ENCODE measurements at regions not wholly inside any gene's neighbourhood (a gene's known extent, or its start where the extent isn't known, plus 50 kb on each side); places are given as distances from the start of the nearest gene placed in this dataset.

- POLR2A ChIA-PET = no interaction called here
- H3K9me3 ChIP-seq (ENCODE audit: control insufficient read depth, insufficient read depth, low read depth, low read length) = no peaks in the 10 kb centered on the region
- H3K27ac ChIP-seq (ENCODE audit: extremely low read depth, low read depth, low read length) = no peak overlapping the region
- no peak overlapping the region for H3K4me3 ChIP-seq (ENCODE audit: low read depth, low read length)
- TF ChIP-seq, protein P1, sequence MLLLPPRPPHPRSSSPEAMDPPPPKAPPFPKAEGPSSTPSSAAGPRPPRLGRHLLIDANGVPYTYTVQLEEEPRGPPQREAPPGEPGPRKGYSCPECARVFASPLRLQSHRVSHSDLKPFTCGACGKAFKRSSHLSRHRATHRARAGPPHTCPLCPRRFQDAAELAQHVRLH (tag by site-specific recombination; IDR thresholded peaks at IDR 0.05) = no peak
- TF ChIP-seq ZNF830 (tag by site-specific recombination; IDR thresholded peaks at IDR 0.05; ENCODE audit: low read depth) = no peak
- TF ChIP-seq ZNF473 (tag by site-specific recombination; IDR thresholded peaks at IDR 0.05) = no peak
- TF ChIP-seq ZBTB7A (tag by site-specific recombination; IDR thresholded peaks at IDR 0.05; ENCODE audit: low read depth) = no peak
- TF ChIP-seq CTCF (tag by site-specific recombination; IDR thresholded peaks at IDR 0.05) = no peak
- TF ChIP-seq ZNF121 (tag by site-specific recombination; IDR thresholded peaks at IDR 0.05) = no peak
- no peak for TF ChIP-seq SP7 (tag by site-specific recombination; IDR thresholded peaks at IDR 0.05)
- TF ChIP-seq ZNF239 (tag by site-specific recombination; IDR thresholded peaks at IDR 0.05) = no peak
- TF ChIP-seq, protein P2, sequence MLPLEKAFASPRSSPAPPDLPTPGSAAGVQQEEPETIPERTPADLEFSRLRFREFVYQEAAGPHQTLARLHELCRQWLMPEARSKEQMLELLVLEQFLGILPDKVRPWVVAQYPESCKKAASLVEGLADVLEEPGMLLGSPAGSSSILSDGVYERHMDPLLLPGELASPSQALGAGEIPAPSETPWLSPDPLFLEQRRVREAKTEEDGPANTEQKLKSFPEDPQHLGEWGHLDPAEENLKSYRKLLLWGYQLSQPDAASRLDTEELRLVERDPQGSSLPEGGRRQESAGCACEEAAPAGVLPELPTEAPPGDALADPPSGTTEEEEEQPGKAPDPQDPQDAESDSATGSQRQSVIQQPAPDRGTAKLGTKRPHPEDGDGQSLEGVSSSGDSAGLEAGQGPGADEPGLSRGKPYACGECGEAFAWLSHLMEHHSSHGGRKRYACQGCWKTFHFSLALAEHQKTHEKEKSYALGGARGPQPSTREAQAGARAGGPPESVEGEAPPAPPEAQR (tag by site-specific recombination; IDR thresholded peaks at IDR 0.05) = no peak
- TF ChIP-seq, protein P3, sequence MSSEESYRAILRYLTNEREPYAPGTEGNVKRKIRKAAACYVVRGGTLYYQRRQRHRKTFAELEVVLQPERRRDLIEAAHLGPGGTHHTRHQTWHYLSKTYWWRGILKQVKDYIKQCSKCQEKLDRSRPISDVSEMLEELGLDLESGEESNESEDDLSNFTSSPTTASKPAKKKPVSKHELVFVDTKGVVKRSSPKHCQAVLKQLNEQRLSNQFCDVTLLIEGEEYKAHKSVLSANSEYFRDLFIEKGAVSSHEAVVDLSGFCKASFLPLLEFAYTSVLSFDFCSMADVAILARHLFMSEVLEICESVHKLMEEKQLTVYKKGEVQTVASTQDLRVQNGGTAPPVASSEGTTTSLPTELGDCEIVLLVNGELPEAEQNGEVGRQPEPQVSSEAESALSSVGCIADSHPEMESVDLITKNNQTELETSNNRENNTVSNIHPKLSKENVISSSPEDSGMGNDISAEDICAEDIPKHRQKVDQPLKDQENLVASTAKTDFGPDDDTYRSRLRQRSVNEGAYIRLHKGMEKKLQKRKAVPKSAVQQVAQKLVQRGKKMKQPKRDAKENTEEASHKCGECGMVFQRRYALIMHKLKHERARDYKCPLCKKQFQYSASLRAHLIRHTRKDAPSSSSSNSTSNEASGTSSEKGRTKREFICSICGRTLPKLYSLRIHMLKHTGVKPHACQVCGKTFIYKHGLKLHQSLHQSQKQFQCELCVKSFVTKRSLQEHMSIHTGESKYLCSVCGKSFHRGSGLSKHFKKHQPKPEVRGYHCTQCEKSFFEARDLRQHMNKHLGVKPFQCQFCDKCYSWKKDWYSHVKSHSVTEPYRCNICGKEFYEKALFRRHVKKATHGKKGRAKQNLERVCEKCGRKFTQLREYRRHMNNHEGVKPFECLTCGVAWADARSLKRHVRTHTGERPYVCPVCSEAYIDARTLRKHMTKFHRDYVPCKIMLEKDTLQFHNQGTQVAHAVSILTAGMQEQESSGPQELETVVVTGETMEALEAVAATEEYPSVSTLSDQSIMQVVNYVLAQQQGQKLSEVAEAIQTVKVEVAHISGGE (tag by site-specific recombination; conservative IDR thresholded peaks at IDR 0.05; ENCODE audit: low read depth) = no peak
- TF ChIP-seq HOXC10 (CRISPR knock-in tag; IDR thresholded peaks at IDR 0.05) = no peak
- TF ChIP-seq, protein P4, sequence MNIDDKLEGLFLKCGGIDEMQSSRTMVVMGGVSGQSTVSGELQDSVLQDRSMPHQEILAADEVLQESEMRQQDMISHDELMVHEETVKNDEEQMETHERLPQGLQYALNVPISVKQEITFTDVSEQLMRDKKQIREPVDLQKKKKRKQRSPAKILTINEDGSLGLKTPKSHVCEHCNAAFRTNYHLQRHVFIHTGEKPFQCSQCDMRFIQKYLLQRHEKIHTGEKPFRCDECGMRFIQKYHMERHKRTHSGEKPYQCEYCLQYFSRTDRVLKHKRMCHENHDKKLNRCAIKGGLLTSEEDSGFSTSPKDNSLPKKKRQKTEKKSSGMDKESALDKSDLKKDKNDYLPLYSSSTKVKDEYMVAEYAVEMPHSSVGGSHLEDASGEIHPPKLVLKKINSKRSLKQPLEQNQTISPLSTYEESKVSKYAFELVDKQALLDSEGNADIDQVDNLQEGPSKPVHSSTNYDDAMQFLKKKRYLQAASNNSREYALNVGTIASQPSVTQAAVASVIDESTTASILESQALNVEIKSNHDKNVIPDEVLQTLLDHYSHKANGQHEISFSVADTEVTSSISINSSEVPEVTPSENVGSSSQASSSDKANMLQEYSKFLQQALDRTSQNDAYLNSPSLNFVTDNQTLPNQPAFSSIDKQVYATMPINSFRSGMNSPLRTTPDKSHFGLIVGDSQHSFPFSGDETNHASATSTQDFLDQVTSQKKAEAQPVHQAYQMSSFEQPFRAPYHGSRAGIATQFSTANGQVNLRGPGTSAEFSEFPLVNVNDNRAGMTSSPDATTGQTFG (tag by site-specific recombination; IDR thresholded peaks at IDR 0.05; ENCODE audit: borderline replicate concordance) = no peak
- no peak for TF ChIP-seq ZNF169 (tag by site-specific recombination; IDR thresholded peaks at IDR 0.05)
- TF ChIP-seq ZNF16 (tag by site-specific recombination; IDR thresholded peaks at IDR 0.05; ENCODE audit: low read depth) = no peak
- TF ChIP-seq ZNF621 (tag by site-specific recombination; IDR thresholded peaks at IDR 0.05) = no peak
- TF ChIP-seq PRDM4 (tag by site-specific recombination; IDR thresholded peaks at IDR 0.05) = no peak
- no peak for TF ChIP-seq KLF17 (tag by site-specific recombination; IDR thresholded peaks at IDR 0.05)
- no peak for TF ChIP-seq ZNF138 (tag by site-specific recombination; IDR thresholded peaks at IDR 0.05; ENCODE audit: borderline replicate concordance)
- no peak for TF ChIP-seq ZNF10 (tag by site-specific recombination; IDR thresholded peaks at IDR 0.05)
- TF ChIP-seq KLF9 (tag by site-specific recombination; IDR thresholded peaks at IDR 0.05; ENCODE audit: low read depth) = no peak
- CTCF ChIA-PET = interaction anchor here (0.6 kb wide), 1 partner anchor 84 kb away, joined by 3 read pairs; no protein-coding TSS in a partner anchor
- no peaks in the 10 kb centered on the region for H3K36me3 ChIP-seq (ENCODE audit: control insufficient read depth in 2 of 2, insufficient read depth in 1 of 2, low read length in 2 of 2)
- H3K4me1 ChIP-seq (ENCODE audit: control insufficient read depth, insufficient read depth, low read length) = no peaks in the 10 kb centered on the region
These were observed 119.1 kb upstream of the DTNBP1 start for GRCh38 chr6:15781890-15782289.
